ENCODE measurements at regions not wholly inside any gene's neighbourhood (a gene's known extent, or its start where the extent isn't known, plus 50 kb on each side); places are given as distances from the start of the nearest gene placed in this dataset.

- no peak for DNase-seq
Observed at GRCh38 chr5:171578829-171579491, 159.5 kb downstream of the FGF18 start.

- peak in 15 of 58 donors; percentile 4 to 50 (median 26) for DNase-seq
Observed at GRCh38 chr5:171579976-171580411, 160.5 kb downstream of the FGF18 start.

GRCh38 chr5:171580502-171581265 is 161.2 kb downstream of the FGF18 start:
- DNase-seq, result peak in 3 of 58 donors; percentile 10 to 14 (median 13)

- no peak for DNase-seq
Observed at GRCh38 chr5:171581781-171582180, 162.3 kb downstream of the FGF18 start.

GRCh38 chr5:171582849-171583248 is 163.4 kb downstream of the FGF18 start:
- DNase-seq, result no peak

GRCh38 chr5:171585981-171586380 is 166.5 kb downstream of the FGF18 start:
- no peak for DNase-seq

- no peak for DNase-seq
Observed at GRCh38 chr5:171586436-171586835, 167.0 kb downstream of the FGF18 start.

GRCh38 chr5:171588046-171588445 is 168.6 kb downstream of the FGF18 start:
- no peak for DNase-seq

GRCh38 chr5:171588790-171589189 is 169.3 kb downstream of the FGF18 start:
- DNase-seq, result no peak

- no peak for DNase-seq
Observed at GRCh38 chr5:171589461-171589860, 170.0 kb downstream of the FGF18 start.

GRCh38 chr5:171592076-171592475 is 172.6 kb downstream of the FGF18 start:
- DNase-seq, result no peak

GRCh38 chr5:171592736-171593135 is 173.3 kb downstream of the FGF18 start:
- no peak for DNase-seq

GRCh38 chr5:171593401-171593800 is 174.0 kb downstream of the FGF18 start:
- DNase-seq, result no peak

- no peak for DNase-seq
Observed at GRCh38 chr5:171593976-171594375, 174.5 kb downstream of the FGF18 start.

GRCh38 chr5:171595401-171595800 is 176.0 kb downstream of the FGF18 start:
- no peak for DNase-seq

- DNase-seq, result no peak
Observed at GRCh38 chr5:171595801-171596231, 176.4 kb downstream of the FGF18 start.

- no peak for DNase-seq
Observed at GRCh38 chr5:171596391-171596878, 177.0 kb downstream of the FGF18 start.

- no peak for DNase-seq
Observed at GRCh38 chr5:171597946-171598640, 178.6 kb downstream of the FGF18 start.

GRCh38 chr5:171598641-171599152 is 179.2 kb downstream of the FGF18 start:
- DNase-seq, result no peak

GRCh38 chr5:171599411-171599810 is 180.0 kb downstream of the FGF18 start:
- DNase-seq, result no peak

- DNase-seq, result no peak
Observed at GRCh38 chr5:171599957-171600612, 180.6 kb downstream of the FGF18 start.
